Osteoblast (primary cell): ENCODE measurements at regions not wholly inside any gene's neighbourhood (a gene's known extent, or its start where the extent isn't known, plus 50 kb on each side); places are given as distances from the start of the nearest gene placed in this dataset.

Source experiments
- DNase-seq: peaks from one replicate; pipeline ENCODE4 v3.0.0; 2011; ENCODE audit warnings: low spot score, mixed read lengths; ENCODE audit not compliant: insufficient read length; ENCODE audit errors: missing footprints
- H2AFZ ChIP-seq: 2 replicates; pipeline ENCODE4 v1.6.0; 2011; ENCODE audit warnings: mild to moderate bottlenecking, low read length
- H3K27ac ChIP-seq: 2 replicates; pipeline ENCODE4 v1.5.1; 2011; ENCODE audit warnings: mild to moderate bottlenecking, low read depth, low read length, moderate library complexity
- H3K27me3 ChIP-seq: 2 replicates; pipeline ENCODE4 v1.6.0; 2012; ENCODE audit warnings: mild to moderate bottlenecking, control low read depth, inconsistent platforms, low read length, moderate library complexity; ENCODE audit not compliant: insufficient read depth
- H3K36me3 ChIP-seq: 2 replicates; pipeline ENCODE4 v1.5.1; 2011; ENCODE audit warnings: mild to moderate bottlenecking, low read length, control low read depth, moderate library complexity; ENCODE audit not compliant: insufficient read depth
- H3K4me1 ChIP-seq: 2 replicates; pipeline ENCODE4 v1.5.1; 2011; ENCODE audit warnings: mild to moderate bottlenecking, low read length, control low read depth, moderate library complexity; ENCODE audit not compliant: insufficient read depth
- H3K4me2 ChIP-seq: 2 replicates; pipeline ENCODE4 v1.6.0; 2011; ENCODE audit warnings: mild to moderate bottlenecking, low read length; ENCODE audit not compliant: insufficient read depth
- H3K4me3 ChIP-seq: fragments of 200-600 bp; sonication (generic); 3 replicates; pipeline ENCODE4 v1.5.1; 2012; ENCODE audit warnings: mild to moderate bottlenecking, low read length, inconsistent platforms; ENCODE audit not compliant: insufficient read depth
- H3K79me2 ChIP-seq: 2 replicates; pipeline ENCODE4 v1.6.0; 2012; ENCODE audit warnings: mild to moderate bottlenecking, low read length, control low read depth, inconsistent platforms; ENCODE audit not compliant: insufficient read depth
- H3K9me3 ChIP-seq: 2 replicates; pipeline ENCODE4 v1.5.1; 2011; ENCODE audit warnings: low read depth, low read length, control low read depth
- H4K20me1 ChIP-seq: 2 replicates; pipeline ENCODE4 v1.6.0; 2012; ENCODE audit warnings: mild to moderate bottlenecking, low read length, control low read depth; ENCODE audit not compliant: insufficient read depth
- TF ChIP-seq, protein P1 (sequence below): IDR thresholded peaks from 2 replicates; pipeline ENCODE4 v1.5.1; 2011; ENCODE audit warnings: mild to moderate bottlenecking, low read depth, low read length, moderate library complexity; ENCODE audit errors: extremely low read depth

- DNase-seq, result peak; percentile 4
- H3K27ac ChIP-seq, result no peak overlapping the region
- no peaks in the 10 kb centered on the region for H3K4me1 ChIP-seq
- no peak overlapping the region for H3K4me3 ChIP-seq
- TF ChIP-seq, protein P1, sequence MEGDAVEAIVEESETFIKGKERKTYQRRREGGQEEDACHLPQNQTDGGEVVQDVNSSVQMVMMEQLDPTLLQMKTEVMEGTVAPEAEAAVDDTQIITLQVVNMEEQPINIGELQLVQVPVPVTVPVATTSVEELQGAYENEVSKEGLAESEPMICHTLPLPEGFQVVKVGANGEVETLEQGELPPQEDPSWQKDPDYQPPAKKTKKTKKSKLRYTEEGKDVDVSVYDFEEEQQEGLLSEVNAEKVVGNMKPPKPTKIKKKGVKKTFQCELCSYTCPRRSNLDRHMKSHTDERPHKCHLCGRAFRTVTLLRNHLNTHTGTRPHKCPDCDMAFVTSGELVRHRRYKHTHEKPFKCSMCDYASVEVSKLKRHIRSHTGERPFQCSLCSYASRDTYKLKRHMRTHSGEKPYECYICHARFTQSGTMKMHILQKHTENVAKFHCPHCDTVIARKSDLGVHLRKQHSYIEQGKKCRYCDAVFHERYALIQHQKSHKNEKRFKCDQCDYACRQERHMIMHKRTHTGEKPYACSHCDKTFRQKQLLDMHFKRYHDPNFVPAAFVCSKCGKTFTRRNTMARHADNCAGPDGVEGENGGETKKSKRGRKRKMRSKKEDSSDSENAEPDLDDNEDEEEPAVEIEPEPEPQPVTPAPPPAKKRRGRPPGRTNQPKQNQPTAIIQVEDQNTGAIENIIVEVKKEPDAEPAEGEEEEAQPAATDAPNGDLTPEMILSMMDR, result no peak
- H3K79me2 ChIP-seq, result no peaks in the 10 kb centered on the region
- no peak overlapping the region for H3K4me2 ChIP-seq
- H3K36me3 ChIP-seq, result no peaks in the 10 kb centered on the region
- H3K27me3 ChIP-seq, result peaks cover 6% of the 10 kb centered on the region
- no peaks in the 10 kb centered on the region for H3K9me3 ChIP-seq
- no peak overlapping the region for H2AFZ ChIP-seq
- H4K20me1 ChIP-seq, result no peaks in the 10 kb centered on the region
Measured at GRCh38 chr13:39132286-39133230, 94.3 kb downstream of the NHLRC3 start.

DNA sequence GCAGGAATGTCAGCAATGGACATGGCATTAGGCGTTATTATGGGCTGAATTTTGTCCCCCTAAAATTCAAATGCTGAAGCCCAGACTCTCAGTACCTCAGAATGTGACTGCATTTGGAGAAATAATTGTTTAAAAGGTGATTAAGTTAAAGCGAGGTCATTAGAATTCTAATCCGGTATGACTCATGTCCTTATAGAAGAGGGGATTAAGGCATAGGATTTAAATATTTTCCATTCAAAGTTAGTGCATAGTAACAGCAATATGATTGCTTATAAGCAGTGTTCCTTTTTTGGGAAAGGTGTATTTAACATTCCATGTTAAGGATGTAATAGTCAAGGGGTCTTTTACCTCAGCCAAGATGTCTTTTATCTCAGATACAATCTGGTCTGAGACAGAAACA lies 95.5 kb downstream of the NHLRC3 start:
- DNase-seq, result no peak
- TF ChIP-seq, protein P1, result no peak
- peaks cover 2% of the 10 kb centered on the region for H3K27me3 ChIP-seq
- H3K79me2 ChIP-seq, result no peaks in the 10 kb centered on the region
- H3K4me1 ChIP-seq, result no peaks in the 10 kb centered on the region
- no peaks in the 10 kb centered on the region for H3K36me3 ChIP-seq
- H2AFZ ChIP-seq, result no peak overlapping the region
- no peak overlapping the region for H3K4me2 ChIP-seq
- H3K9me3 ChIP-seq, result no peaks in the 10 kb centered on the region
- H4K20me1 ChIP-seq, result no peaks in the 10 kb centered on the region
- H3K4me3 ChIP-seq, result no peak overlapping the region
- H3K27ac ChIP-seq, result no peak overlapping the region

- Histone ChIP-seq H3K4me3 (no peak overlapping the region), H3K4me1 (no peaks in the 10 kb centered on the region), H3K4me2 (no peak overlapping the region), H2AFZ (no peak overlapping the region), H3K27ac (no peak overlapping the region), H3K36me3 (no peaks in the 10 kb centered on the region), H3K79me2 (no peaks in the 10 kb centered on the region), H3K9me3 (no peaks in the 10 kb centered on the region), H3K27me3 (peaks cover under 1% of the 10 kb centered on the region), H4K20me1 (no peaks in the 10 kb centered on the region)
- DNase-seq, result no peak
- TF ChIP-seq, protein P1, result no peak
Measured at GRCh38 chr13:39134574-39134973, 96.3 kb downstream of the NHLRC3 start.

GRCh38 chr13:39144391-39144790 lies 106.1 kb downstream of the NHLRC3 start:
- H3K27me3 ChIP-seq, result peaks cover 35% of the 10 kb centered on the region
- no peaks in the 10 kb centered on the region for H3K36me3 ChIP-seq
- H3K9me3 ChIP-seq, result no peaks in the 10 kb centered on the region
- H3K79me2 ChIP-seq, result no peaks in the 10 kb centered on the region
- no peak overlapping the region for H2AFZ ChIP-seq
- H3K27ac ChIP-seq, result no peak overlapping the region
- H3K4me3 ChIP-seq, result no peak overlapping the region
- H4K20me1 ChIP-seq, result no peaks in the 10 kb centered on the region
- TF ChIP-seq, protein P1, result no peak
- H3K4me1 ChIP-seq, result peaks cover 4% of the 10 kb centered on the region
- no peak overlapping the region for H3K4me2 ChIP-seq
- DNase-seq, result no peak
